Stimulated activated CD4-positive, alpha-beta T cell treated with anti-CD3 and anti-CD28 coated beads, Interleukin-1b, Interleukin-23, amount 100 ng/mL, for 24 hours (primary cell): ENCODE measurements at regions not wholly inside any gene's neighbourhood (a gene's known extent, or its start where the extent isn't known, plus 50 kb on each side); places are given as distances from the start of the nearest gene placed in this dataset.

Experiments used
- DNase-seq, 4 experiments: peaks; one replicate each; pipeline ENCODE4 v3.0.0-alpha.2; 2020; ENCODE audit warnings: low read depth in 4 of 4, low spot score in 1 of 4

DNA sequence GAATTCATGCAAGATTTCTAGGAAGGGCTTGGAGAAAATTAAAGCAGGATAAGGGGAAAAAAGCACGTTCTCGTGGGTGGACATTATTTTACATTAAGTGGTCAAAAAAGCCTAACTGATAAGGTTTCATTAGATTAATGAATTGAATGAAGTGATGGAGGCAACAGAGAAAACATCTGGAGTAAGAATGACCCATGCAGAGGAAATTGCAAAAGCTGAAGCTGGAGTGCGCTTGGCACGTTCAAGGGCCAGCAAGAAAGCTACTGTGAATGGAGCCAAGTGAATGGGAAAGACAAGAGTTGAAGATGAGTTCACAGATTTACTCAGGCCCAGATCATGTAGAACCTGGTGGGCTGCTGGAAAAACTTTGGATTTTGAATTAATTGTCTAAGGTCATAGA, 777.9 kb downstream of the DACH1 start:
- DNase-seq = no peak

DNA sequence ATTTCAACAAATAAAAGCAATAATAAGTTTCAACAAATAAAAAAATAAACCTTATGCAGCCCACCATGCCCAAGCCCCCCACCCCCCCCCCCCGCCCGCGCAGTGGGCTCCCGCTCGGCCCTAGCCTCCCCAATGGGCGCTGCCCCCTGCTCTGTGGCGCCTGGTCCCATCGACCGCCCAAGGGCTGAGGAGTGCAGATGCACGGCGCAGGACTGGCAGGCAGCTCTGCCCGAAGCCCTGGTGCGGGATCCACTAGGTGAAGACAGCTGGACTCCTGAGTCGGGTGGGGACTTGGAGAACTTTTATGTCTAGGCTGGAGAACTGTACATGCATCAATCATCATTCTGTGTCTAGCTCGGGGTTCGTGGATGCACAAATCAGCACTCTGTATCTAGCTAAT, 779.6 kb downstream of the DACH1 start:
- no peak for DNase-seq

GRCh38 chr13:71087006-71087405, 780.0 kb downstream of the DACH1 start:
- DNase-seq = no peak

DNA sequence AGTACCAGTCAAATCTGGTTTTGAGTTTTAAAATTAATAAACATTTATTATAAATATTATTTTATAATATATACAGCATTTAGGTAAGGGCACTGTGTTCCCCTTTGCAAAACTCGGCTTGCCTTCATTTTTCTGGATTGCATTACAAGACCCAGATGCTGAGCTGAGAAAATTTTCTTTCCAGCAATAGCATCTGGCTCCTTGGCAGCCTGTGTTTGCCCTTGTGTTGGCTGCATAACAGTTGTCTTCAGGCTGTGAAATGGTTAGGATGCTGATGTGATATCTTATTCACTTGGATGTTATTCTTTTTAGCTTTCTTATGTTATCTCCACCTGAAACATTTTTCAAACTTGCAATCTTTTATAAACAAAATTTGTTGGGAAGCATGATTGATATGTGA, 784.4 kb downstream of the DACH1 start:
- DNase-seq = no peak

- DNase-seq = no peak
Measured at GRCh38 chr13:71079638-71080037, 787.4 kb downstream of the DACH1 start.

DNA sequence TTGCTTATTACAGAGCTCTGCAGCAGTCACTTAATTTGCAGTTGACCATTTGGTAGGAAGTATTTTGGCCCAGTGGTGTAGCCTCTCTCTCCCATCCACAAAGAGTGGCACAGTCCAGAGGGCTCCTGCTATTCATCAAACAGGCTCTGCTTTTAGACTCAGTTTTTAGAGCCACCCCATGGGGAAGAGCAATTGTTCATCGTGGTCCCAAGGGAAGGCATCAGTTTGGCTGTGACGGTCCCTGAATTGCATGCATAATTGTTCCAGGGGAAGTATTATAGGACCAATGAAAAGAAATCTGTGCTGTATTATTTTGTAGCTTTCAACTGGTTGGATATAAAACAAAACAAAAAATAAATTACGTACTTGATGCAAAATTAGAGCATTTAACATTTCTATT, 799.0 kb downstream of the DACH1 start:
- DNase-seq = no peak

- DNase-seq = no peak
Measured at GRCh38 chr13:71067165-71067815, 799.7 kb downstream of the DACH1 start.

DNA sequence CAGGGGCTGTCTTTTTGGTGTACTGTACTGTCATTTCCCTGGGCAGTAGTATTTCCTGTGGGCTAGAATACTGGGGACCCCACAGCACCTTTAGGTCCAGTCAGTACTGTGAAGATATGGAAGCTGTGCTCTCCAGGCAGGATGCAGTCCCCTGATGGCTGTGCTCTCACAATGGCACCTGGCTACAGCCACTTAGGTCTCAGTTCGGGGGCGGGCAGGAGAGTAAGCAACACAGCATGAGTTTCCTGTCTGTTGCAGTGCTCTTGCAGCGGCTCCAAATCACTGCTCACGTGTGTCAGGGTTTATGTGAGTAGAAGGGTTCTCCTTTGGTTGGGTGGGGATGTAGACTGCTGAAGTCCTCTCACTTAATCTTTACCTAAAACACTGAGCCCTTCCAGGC, 810.4 kb downstream of the DACH1 start:
- DNase-seq = no peak

DNA sequence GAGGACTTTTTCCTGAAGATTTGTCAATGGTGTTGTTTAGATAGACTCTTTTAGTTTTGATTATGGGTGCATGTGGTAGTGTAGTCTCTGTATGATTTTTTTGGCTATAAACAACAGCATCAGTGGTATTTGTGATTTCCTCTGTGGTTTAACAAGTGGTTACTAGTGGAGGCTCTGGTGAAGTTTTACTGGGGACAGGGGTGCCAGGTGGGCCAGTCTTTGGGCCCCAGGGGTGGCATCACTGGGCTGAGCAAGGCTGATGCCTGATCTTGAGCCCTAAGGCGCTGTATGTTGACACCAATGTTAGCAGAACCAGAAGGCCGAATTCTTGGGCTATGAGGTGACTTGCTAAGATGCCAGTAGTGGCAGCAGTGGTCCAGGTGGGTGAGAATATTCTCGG, 811.4 kb downstream of the DACH1 start:
- DNase-seq = no peak

DNA sequence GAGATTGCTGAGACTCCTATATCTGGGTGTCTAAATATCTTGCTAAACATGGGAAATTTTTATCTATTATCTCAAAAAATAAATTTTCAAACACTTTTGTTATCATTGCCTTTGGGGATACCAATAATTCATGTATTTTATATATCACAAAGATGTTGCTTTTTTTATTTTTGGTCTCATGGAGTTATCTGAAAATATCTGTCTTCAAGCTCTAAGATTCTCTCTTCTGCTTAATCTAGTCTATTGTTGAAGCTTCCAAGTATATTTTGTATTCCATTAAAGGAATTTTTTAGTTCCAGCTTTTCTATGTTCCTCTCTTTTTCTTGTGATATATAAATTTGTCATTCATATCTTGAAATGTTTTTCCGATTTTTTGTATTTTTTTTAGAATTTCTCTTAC, 812.0 kb downstream of the DACH1 start:
- DNase-seq = no peak

DNA sequence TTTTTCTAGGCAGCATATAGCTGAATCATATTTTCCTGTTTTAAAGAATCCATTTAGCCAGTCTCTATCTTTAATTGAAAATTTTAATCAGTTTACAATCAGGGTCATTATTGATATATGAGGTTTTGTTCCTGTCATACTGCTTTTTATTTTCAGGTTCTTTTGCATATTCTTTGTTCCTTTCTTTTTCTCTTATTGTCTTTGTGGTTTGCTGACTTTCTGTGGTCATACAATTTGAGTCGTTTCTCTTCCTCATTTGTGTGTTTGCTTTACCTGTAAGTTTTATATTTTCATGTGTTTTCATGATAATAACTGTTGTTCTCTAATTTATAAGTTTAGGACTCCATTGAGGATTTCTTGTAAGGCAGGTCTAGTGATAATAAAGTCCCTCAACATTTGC, 812.6 kb downstream of the DACH1 start:
- DNase-seq = no peak

DNA sequence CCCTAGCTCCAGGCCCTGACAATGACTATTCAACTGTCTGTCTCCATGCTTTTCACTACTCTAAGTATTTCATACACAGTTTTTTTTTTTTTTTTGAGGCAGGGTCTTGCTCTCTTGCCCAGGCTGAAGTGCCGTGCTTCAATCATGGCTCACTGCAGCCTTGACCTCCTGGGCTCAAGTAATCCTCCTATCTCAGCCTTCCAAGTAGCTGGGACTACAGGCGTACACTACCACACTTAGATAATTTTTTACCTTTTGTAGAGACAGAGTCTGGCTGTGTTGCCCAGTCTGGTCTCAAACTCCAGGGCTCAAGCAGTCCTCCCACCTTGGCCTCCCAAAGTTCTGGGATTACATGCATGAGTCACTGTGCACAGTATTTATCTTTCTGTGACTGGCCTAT, 815.4 kb downstream of the DACH1 start:
- no peak for DNase-seq

GRCh38 chr13:71046360-71047079, 820.5 kb downstream of the DACH1 start:
- no peak for DNase-seq

DNA sequence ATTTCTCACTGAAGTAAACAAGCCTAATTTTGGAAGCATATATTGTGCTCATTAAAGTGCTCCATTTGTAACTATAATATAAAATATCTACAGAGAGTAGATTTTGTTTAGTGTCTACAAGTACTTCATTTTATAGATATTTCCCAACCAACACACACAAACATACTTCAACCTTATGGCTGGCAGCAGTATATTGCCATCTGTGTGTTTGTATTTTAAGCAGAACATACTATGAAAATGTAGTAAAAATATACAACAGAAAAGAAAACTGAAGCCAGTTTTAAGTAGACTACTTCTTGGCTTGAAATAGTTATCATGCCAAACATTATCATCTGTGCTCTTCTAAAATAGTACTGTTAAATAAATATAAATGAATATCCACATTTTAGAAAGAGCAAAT, 821.9 kb downstream of the DACH1 start:
- DNase-seq = no peak

DNA sequence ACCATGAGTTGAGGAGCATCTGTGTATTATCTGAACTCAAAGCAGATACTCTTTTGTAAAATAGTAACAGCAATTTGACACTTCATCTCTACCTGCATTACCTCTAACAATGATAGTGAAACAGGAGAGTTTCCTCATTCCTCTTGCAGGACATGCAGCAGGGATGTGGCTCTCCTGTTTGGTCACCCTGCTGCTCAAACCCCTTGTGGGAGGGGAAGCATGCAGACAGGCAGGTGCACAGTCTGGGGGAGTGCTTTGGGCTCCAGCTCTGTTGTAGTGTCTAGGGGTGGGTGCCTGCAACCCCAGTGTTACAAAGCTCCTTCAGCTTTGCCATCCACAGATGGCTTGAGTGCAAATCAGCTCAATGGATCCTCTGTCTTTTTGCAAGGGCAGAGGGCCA, 827.6 kb downstream of the DACH1 start:
- no peak for DNase-seq

DNA sequence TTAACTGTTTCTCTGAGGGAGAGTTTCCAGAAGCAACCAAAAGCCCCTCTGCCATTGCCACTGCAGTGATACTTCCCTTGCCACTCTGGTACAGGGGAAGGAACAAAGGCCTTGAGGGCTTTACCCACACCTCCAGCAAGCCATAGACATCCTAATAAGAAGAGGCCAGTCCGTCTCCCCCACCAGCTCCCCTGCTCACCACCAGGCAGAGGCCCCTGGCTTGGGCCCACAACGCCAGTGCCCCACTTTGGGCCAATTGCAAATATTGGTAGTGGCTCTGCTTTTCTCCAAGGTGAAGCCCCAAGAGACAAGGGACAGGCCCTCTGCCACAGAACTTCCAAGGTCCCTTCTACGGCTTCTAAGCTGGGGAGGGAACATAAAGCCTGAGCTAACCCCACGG, 833.0 kb downstream of the DACH1 start:
- no peak for DNase-seq

- no peak for DNase-seq
Measured at GRCh38 chr13:71033026-71033425, 834.0 kb downstream of the DACH1 start.

DNA sequence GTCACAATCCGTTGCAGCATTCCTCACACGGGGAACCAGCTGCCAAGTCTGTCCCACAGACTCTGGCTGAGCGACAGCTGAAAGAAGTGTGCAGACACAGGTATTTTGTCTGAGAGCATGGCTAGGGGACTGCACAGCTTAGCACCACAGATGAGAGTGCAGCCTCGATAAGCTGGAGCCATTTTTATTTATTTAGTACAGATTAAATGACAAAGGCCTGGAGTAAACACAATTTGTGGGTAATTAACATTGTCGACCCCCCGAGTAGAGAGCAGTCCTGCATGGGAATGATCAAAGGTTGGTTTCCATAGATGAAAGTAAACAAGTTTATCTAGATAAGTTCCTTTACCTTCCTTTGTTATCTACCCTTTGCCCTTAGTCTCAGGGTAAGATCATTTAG, 836.2 kb downstream of the DACH1 start:
- no peak for DNase-seq

DNA sequence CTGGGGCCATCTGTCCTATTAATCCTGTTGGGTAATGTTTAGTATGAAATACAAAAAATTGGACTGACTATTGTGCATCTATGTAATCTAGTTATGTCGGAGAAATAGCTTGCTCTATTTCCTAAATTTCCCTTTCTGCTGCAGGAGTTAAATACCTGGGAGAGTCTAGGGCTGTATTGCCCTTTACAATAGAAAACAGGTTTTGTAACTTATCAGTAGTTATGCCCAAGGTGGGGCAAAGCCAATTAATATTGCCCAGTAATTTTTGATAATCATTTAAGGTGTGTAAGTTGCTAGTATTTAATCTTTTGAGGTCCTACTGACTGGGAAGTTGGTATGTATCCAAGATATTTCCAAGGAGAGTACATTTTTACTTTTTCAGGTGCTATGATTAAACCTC, 838.1 kb downstream of the DACH1 start:
- DNase-seq = no peak

- DNase-seq = no peak
Measured at GRCh38 chr13:71021825-71022422, 845.1 kb downstream of the DACH1 start.

DNA sequence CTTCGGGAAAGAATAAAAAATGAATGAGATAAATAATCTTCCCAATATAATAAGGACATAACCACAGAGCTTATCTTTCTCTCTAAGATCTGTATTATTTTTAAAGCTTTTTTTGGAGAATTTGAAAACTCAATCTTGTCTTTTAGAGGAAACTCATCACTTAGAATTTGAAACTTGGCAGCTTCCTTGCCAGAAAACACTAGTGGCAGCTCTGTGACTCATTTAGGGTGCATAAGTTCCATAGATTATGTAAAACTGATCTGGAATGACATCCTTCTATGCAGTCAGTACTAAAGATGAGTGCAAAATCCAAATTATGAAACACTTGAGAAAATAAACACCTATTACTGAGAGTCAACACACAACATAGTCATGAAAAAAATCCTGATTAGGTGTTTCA, 848.0 kb downstream of the DACH1 start:
- DNase-seq = no peak

DNA sequence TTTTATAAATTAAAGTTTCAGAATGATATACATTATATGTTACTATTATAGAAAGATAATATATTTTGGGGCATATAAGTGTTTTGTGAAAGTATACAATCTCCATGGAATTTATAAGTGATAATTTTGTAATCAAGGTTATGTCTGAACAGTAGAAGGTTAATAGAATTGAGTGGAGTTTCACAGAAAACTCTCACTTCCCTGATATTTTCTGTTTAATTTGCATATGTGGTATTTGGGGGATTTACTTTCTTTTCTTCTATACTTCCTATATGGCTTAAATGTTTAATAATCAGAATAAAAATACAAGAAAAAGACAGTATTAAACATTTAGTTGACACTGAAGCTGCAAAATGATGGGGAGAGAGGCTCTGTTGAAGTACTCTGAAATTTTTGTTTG, 848.5 kb downstream of the DACH1 start:
- DNase-seq = no peak

GRCh38 chr13:71017607-71018006, 849.4 kb downstream of the DACH1 start:
- no peak for DNase-seq
